Activated CD8-positive, alpha-beta T cell treated with anti-CD3 and anti-CD28 coated beads, Interleukin-2, amount 10 ng/mL, durations not matched to agents 7 days and 5 days (primary cell): ENCODE measurements at regions not wholly inside any gene's neighbourhood (a gene's known extent, or its start where the extent isn't known, plus 50 kb on each side); places are given as distances from the start of the nearest gene placed in this dataset.

Source experiments
- ATAC-seq: fragments of 150-1000 bp; cut with Tn5 transposase; one replicate; pipeline ENCODE4 v1.10.0; 2021; ENCODE audit warnings: moderate library complexity
- CTCF ChIA-PET: fragments of 350-600 bp; sonication (Branson Sonifier 250); formaldehyde crosslinking; loops from one replicate; lab custom pipeline; 2021; ENCODE audit warnings: antibody characterized with exemption; lab: Charles Lee
- POLR2A ChIA-PET: fragments of 350-600 bp; sonication (Branson Sonifier 250); formaldehyde crosslinking; loops from one replicate; lab custom pipeline; 2021; ENCODE audit warnings: antibody characterized with exemption; lab: Charles Lee
- DNase-seq: peaks from one replicate; pipeline ENCODE4 v3.0.0-alpha.2; 2020
- H3K27ac Mint-ChIP-seq: one replicate; pipeline ENCODE4 v1.8.0; 2021; ENCODE audit warnings: mild to moderate bottlenecking, mixed read lengths
- H3K27me3 Mint-ChIP-seq: one replicate; pipeline ENCODE4 v1.8.0; 2021; ENCODE audit warnings: low read depth, mixed read lengths
- H3K36me3 Mint-ChIP-seq: one replicate; pipeline ENCODE4 v1.8.0; 2021; ENCODE audit warnings: low read depth, mixed read lengths
- H3K4me1 Mint-ChIP-seq: one replicate; pipeline ENCODE4 v1.8.0; 2021; ENCODE audit warnings: low read depth, mixed read lengths
- H3K4me3 Mint-ChIP-seq: one replicate; pipeline ENCODE4 v1.8.0; 2021; ENCODE audit warnings: mild to moderate bottlenecking, mixed read lengths
- H3K9me3 Mint-ChIP-seq: one replicate; pipeline ENCODE4 v1.8.0; 2022; ENCODE audit warnings: mixed read lengths; ENCODE audit not compliant: insufficient read depth

GRCh38 chr3:25114532-25114931 lies 313.5 kb upstream of the RARB start:
- H3K4me3 Mint-ChIP-seq: no peak overlapping the region
- H3K4me1 Mint-ChIP-seq: no peaks in the 10 kb centered on the region
- H3K27ac Mint-ChIP-seq: no peak overlapping the region
- no peaks in the 10 kb centered on the region for H3K9me3 Mint-ChIP-seq
- ATAC-seq (no peak), DNase-seq (no peak)
- no peaks in the 10 kb centered on the region for H3K36me3 Mint-ChIP-seq
- ChIA-PET CTCF (no interaction called here), POLR2A (no interaction called here)
- no peaks in the 10 kb centered on the region for H3K27me3 Mint-ChIP-seq

- CTCF ChIA-PET: no interaction called here
Observed at GRCh38 chr3:25117005-25117593, 311.0 kb upstream of the RARB start.

GRCh38 chr3:25119682-25120081 lies 308.4 kb upstream of the RARB start:
- POLR2A ChIA-PET: no interaction called here

More at GRCh38 chr3:25117005-25117593, 311.0 kb upstream of the RARB start:
- no peak for DNase-seq
- no peaks in the 10 kb centered on the region for H3K27me3 Mint-ChIP-seq
- POLR2A ChIA-PET: no interaction called here
- no peak overlapping the region for H3K27ac Mint-ChIP-seq
- no peaks in the 10 kb centered on the region for H3K36me3 Mint-ChIP-seq
- H3K9me3 Mint-ChIP-seq: no peaks in the 10 kb centered on the region
- ATAC-seq: no peak
- H3K4me3 Mint-ChIP-seq: no peak overlapping the region
- H3K4me1 Mint-ChIP-seq: no peaks in the 10 kb centered on the region

DNA sequence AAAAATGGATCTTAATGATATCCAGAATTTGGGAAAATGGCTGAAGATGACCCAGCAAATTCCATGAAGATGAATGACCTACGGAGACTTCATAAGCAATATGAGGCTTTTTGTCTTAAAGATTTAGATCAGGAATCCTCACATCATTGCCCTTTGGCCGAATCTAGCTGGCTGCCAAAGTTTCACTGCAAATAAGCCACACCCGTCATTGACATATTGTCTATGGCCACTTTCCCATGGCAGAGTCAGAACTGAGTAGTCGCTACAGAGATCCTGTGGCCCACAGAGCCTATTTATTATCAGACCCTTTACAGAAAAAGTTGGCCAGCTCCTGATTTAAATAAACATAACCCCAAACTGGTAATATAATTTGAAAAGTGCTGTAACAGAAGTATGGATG lies 307.4 kb upstream of the RARB start:
- CTCF ChIA-PET: no interaction called here
- Mint-ChIP-seq H3K27me3 (no peaks in the 10 kb centered on the region), H3K4me3 (no peak overlapping the region), H3K9me3 (no peaks in the 10 kb centered on the region), H3K36me3 (no peaks in the 10 kb centered on the region), H3K4me1 (no peaks in the 10 kb centered on the region), H3K27ac (no peak overlapping the region)
- no peak for DNase-seq
- POLR2A ChIA-PET: no interaction called here
- ATAC-seq: no peak

More at GRCh38 chr3:25119682-25120081, 308.4 kb upstream of the RARB start:
- Mint-ChIP-seq H3K4me1 (no peaks in the 10 kb centered on the region), H3K4me3 (no peak overlapping the region), H3K27ac (no peak overlapping the region), H3K9me3 (no peaks in the 10 kb centered on the region), H3K36me3 (no peaks in the 10 kb centered on the region), H3K27me3 (no peaks in the 10 kb centered on the region)
- ATAC-seq: no peak
- CTCF ChIA-PET: no interaction called here
- no peak for DNase-seq

DNA sequence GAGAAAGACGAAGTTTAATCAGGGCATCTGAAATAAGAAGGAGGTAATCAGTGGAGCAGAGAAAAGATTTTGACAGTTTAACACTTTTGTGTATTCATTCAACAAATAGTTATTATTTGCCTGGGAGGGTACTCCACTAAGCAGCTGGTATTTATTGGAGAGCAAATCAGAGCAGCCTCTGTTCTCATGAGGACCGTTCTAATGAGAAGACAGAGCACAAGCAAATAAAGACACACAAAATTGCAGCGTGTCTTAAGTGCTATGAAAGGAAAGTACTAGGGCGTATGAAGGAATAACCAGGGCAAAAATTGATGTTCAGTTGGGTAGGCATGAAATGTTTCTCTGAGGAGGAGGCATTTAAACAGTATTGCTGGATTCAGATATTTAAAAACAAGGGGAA lies 302.9 kb upstream of the RARB start:
- no peaks in the 10 kb centered on the region for H3K36me3 Mint-ChIP-seq
- H3K4me3 Mint-ChIP-seq: no peak overlapping the region
- H3K27me3 Mint-ChIP-seq: no peaks in the 10 kb centered on the region
- H3K4me1 Mint-ChIP-seq: no peaks in the 10 kb centered on the region
- POLR2A ChIA-PET: no interaction called here
- DNase-seq: no peak
- CTCF ChIA-PET: no interaction called here
- no peak for ATAC-seq
- no peak overlapping the region for H3K27ac Mint-ChIP-seq
- peaks cover 5% of the 10 kb centered on the region for H3K9me3 Mint-ChIP-seq

- no peaks in the 10 kb centered on the region for H3K4me1 Mint-ChIP-seq
- peaks cover 5% of the 10 kb centered on the region for H3K9me3 Mint-ChIP-seq
- POLR2A ChIA-PET: no interaction called here
- no peaks in the 10 kb centered on the region for H3K27me3 Mint-ChIP-seq
- H3K27ac Mint-ChIP-seq: no peak overlapping the region
- no peaks in the 10 kb centered on the region for H3K36me3 Mint-ChIP-seq
- DNase-seq (no peak), ATAC-seq (no peak)
- no peak overlapping the region for H3K4me3 Mint-ChIP-seq
- CTCF ChIA-PET: no interaction called here
Observed at GRCh38 chr3:25128735-25129134, 299.3 kb upstream of the RARB start.

- CTCF ChIA-PET: no interaction called here
- no peaks in the 10 kb centered on the region for H3K4me1 Mint-ChIP-seq
Observed at GRCh38 chr3:25130724-25131520, 297.1 kb upstream of the RARB start.

DNA sequence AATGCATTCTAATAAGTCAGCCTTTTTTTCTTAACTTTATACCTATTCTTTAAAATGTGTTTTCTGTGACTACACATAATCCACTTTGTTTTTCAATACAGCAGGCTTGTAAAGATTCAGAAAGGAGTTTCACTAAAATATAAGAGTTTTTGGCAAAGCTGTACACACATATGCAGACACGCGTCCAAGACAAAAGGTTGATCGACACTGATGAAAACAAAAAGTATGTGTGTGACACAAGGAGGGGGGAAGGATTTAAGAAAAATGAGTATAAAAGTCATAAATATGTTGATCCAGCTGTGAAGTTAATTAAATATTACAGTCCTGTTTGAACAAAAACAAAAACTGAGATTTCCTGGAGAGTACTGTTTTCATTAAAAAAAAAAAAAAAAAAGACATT lies 294.5 kb upstream of the RARB start:
- no peaks in the 10 kb centered on the region for H3K27me3 Mint-ChIP-seq
- ChIA-PET CTCF (no interaction called here), POLR2A (no interaction called here)
- peaks cover 3% of the 10 kb centered on the region for H3K9me3 Mint-ChIP-seq
- H3K27ac Mint-ChIP-seq: no peak overlapping the region
- ATAC-seq (no peak), DNase-seq (no peak)
- H3K4me1 Mint-ChIP-seq: no peaks in the 10 kb centered on the region
- no peak overlapping the region for H3K4me3 Mint-ChIP-seq
- H3K36me3 Mint-ChIP-seq: no peaks in the 10 kb centered on the region

More at GRCh38 chr3:25130724-25131520, 297.1 kb upstream of the RARB start:
- Mint-ChIP-seq H3K27ac (no peak overlapping the region), H3K4me3 (no peak overlapping the region), H3K9me3 (peaks cover 5% of the 10 kb centered on the region), H3K36me3 (no peaks in the 10 kb centered on the region), H3K27me3 (no peaks in the 10 kb centered on the region)
- POLR2A ChIA-PET: no interaction called here
- ATAC-seq: no peak
- DNase-seq: no peak

- H3K4me1 Mint-ChIP-seq: no peaks in the 10 kb centered on the region
- ATAC-seq (no peak), DNase-seq (no peak)
- CTCF ChIA-PET: no interaction called here
- no peaks in the 10 kb centered on the region for H3K9me3 Mint-ChIP-seq
- no peaks in the 10 kb centered on the region for H3K36me3 Mint-ChIP-seq
- no peaks in the 10 kb centered on the region for H3K27me3 Mint-ChIP-seq
- H3K27ac Mint-ChIP-seq: no peak overlapping the region
- H3K4me3 Mint-ChIP-seq: no peak overlapping the region
- POLR2A ChIA-PET: no interaction called here
Observed at GRCh38 chr3:25137606-25138005, 290.5 kb upstream of the RARB start.

GRCh38 chr3:25139267-25139666 lies 288.8 kb upstream of the RARB start:
- Mint-ChIP-seq H3K27ac (no peak overlapping the region), H3K4me1 (no peaks in the 10 kb centered on the region), H3K27me3 (no peaks in the 10 kb centered on the region), H3K36me3 (no peaks in the 10 kb centered on the region), H3K4me3 (no peak overlapping the region), H3K9me3 (no peaks in the 10 kb centered on the region)
- DNase-seq (no peak), ATAC-seq (no peak)
- CTCF ChIA-PET: no interaction called here
- POLR2A ChIA-PET: no interaction called here

GRCh38 chr3:25142609-25143355 lies 285.3 kb upstream of the RARB start:
- ChIA-PET POLR2A (no interaction called here), CTCF (no interaction called here)
- Mint-ChIP-seq H3K9me3 (no peaks in the 10 kb centered on the region), H3K36me3 (no peaks in the 10 kb centered on the region), H3K27ac (no peak overlapping the region), H3K27me3 (no peaks in the 10 kb centered on the region), H3K4me1 (no peaks in the 10 kb centered on the region), H3K4me3 (no peak overlapping the region)
- ATAC-seq (no peak), DNase-seq (no peak)

GRCh38 chr3:25143356-25144025 lies 284.6 kb upstream of the RARB start:
- no peaks in the 10 kb centered on the region for H3K27me3 Mint-ChIP-seq
- H3K4me3 Mint-ChIP-seq: no peak overlapping the region
- DNase-seq: no peak
- H3K9me3 Mint-ChIP-seq: no peaks in the 10 kb centered on the region
- H3K36me3 Mint-ChIP-seq: no peaks in the 10 kb centered on the region
- no peak for ATAC-seq
- ChIA-PET POLR2A (interaction anchor here (0.6 kb wide), 1 partner anchor 88 kb away, joined by 3 read pairs; no protein-coding TSS in a partner anchor), CTCF (no interaction called here)
- H3K27ac Mint-ChIP-seq: no peak overlapping the region
- H3K4me1 Mint-ChIP-seq: no peaks in the 10 kb centered on the region
